ENCODE measurements at regions not wholly inside any gene's neighbourhood (a gene's known extent, or its start where the extent isn't known, plus 50 kb on each side); places are given as distances from the start of the nearest gene placed in this dataset.

GRCh38 chr9:129405827-129406213 is 215.1 kb downstream of the C9orf50 start:
- no peak for TF ChIP-seq CTCF (IDR thresholded peaks at IDR 0.05 in 4 of 5, conservative IDR thresholded peaks at IDR 0.05 in 1 of 5)
- no peak for TF ChIP-seq POLR2A (IDR thresholded peaks at IDR 0.05)
